Liver (tissue), 8 donors: ENCODE measurements at regions not wholly inside any gene's neighbourhood (a gene's known extent, or its start where the extent isn't known, plus 50 kb on each side); places are given as distances from the start of the nearest gene placed in this dataset.

Experiments
- DNase-seq: peaks from one replicate; pipeline ENCODE4 v3.0.0-alpha.2; 2017; ENCODE audit warnings: low spot score
- H3K27ac ChIP-seq, 2 donors: one replicate each; pipeline ENCODE4 v1.7.0; 2013; ENCODE audit warnings: inconsistent platforms in 2 of 2, low read length in 2 of 2, control low read depth in 1 of 2, low read depth in 1 of 2, mild to moderate bottlenecking in 1 of 2
- H3K27me3 ChIP-seq, 4 donors: one replicate each; pipeline versions ENCODE4 v1.6.1 to v1.7.0; 2013; ENCODE audit warnings: low read length in 3 of 4, inconsistent platforms in 1 of 4, mild to moderate bottlenecking in 1 of 4, moderate library complexity in 1 of 4; ENCODE audit not compliant: control insufficient read depth in 4 of 4, insufficient read depth in 4 of 4
- H3K36me3 ChIP-seq, 4 donors: one replicate each; pipeline versions ENCODE4 v1.6.1 to v1.7.0; 2013; ENCODE audit warnings: low read length in 3 of 4, mild to moderate bottlenecking in 3 of 4, low read depth in 1 of 4, moderate library complexity in 1 of 4; ENCODE audit not compliant: control insufficient read depth in 4 of 4, insufficient read depth in 3 of 4
- H3K4me1 ChIP-seq, 4 donors: one replicate each; pipeline versions ENCODE4 v1.6.1 to v1.7.0; 2013; ENCODE audit warnings: low read length in 3 of 4, mild to moderate bottlenecking in 3 of 4, moderate library complexity in 1 of 4; ENCODE audit not compliant: control insufficient read depth in 4 of 4, insufficient read depth in 4 of 4
- H3K4me3 ChIP-seq, 3 donors: one replicate each; pipeline versions ENCODE4 v1.6.1 to v1.7.0; 2013; ENCODE audit warnings: low read length in 3 of 3, control low read depth in 1 of 3, low read depth in 1 of 3, mild to moderate bottlenecking in 1 of 3
- H3K9ac ChIP-seq, 2 donors: one replicate each; pipeline ENCODE4 v1.7.0; 2013; ENCODE audit warnings: low read length in 2 of 2, mild to moderate bottlenecking in 2 of 2, moderate library complexity in 2 of 2, control low read depth in 1 of 2, low read depth in 1 of 2
- H3K9me3 ChIP-seq, 4 donors: one replicate each; pipeline versions ENCODE4 v1.6.1 to v1.7.0; 2013; ENCODE audit warnings: low read length in 3 of 4; ENCODE audit not compliant: control insufficient read depth in 4 of 4
- EGR1 ChIP-seq, 2 donors: IDR thresholded peaks; 2 replicates each; pipeline ENCODE4 v1.6.1; 2016 to 2018; ENCODE audit warnings: antibody characterized with exemption in 2 of 2, low read depth in 2 of 2
- FOXA1 ChIP-seq: IDR thresholded peaks from 2 replicates; pipeline ENCODE4 v1.6.1; 2016; ENCODE audit warnings: antibody characterized with exemption
- FOXA2 ChIP-seq: IDR thresholded peaks from 2 replicates; pipeline ENCODE4 v1.6.1; 2016; ENCODE audit warnings: antibody characterized with exemption
- GABPA ChIP-seq, 2 donors: IDR thresholded peaks in 1 of 2; conservative IDR thresholded peaks in 1 of 2; 2 replicates each; pipeline ENCODE4 v1.6.1; 2016; ENCODE audit warnings: antibody characterized with exemption in 2 of 2, mild to moderate bottlenecking in 1 of 2, moderate library complexity in 1 of 2
- HNF4A ChIP-seq, 2 donors: conservative IDR thresholded peaks; 2 replicates each; pipeline ENCODE4 v1.6.1; 2016; ENCODE audit warnings: antibody characterized with exemption in 2 of 2, mild to moderate bottlenecking in 2 of 2
- HNF4G ChIP-seq: IDR thresholded peaks from 2 replicates; pipeline ENCODE4 v1.6.1; 2016; ENCODE audit warnings: antibody characterized with exemption
- JUND ChIP-seq, 2 donors: IDR thresholded peaks; 2 replicates each; pipeline ENCODE4 v1.6.1; 2016; ENCODE audit warnings: antibody characterized with exemption in 2 of 2
- MAX ChIP-seq: IDR thresholded peaks from 2 replicates; pipeline ENCODE4 v1.6.1; 2016; ENCODE audit warnings: antibody characterized with exemption
- NR2F2 ChIP-seq: IDR thresholded peaks from 2 replicates; pipeline ENCODE4 v1.6.1; 2016; ENCODE audit warnings: antibody characterized with exemption
- RAD21 ChIP-seq, 2 donors: IDR thresholded peaks; 2 replicates each; pipeline ENCODE4 v1.6.1; 2016; ENCODE audit warnings: antibody characterized with exemption in 2 of 2, mild to moderate bottlenecking in 2 of 2
- RXRA ChIP-seq, 2 donors: IDR thresholded peaks; 2 replicates each; pipeline ENCODE4 v1.6.1; 2017 to 2018; ENCODE audit warnings: antibody characterized with exemption in 2 of 2, mild to moderate bottlenecking in 1 of 2
- SP1 ChIP-seq: IDR thresholded peaks from 2 replicates; pipeline ENCODE4 v1.6.1; 2018; ENCODE audit warnings: antibody characterized with exemption, mild to moderate bottlenecking
- TAF1 ChIP-seq: conservative IDR thresholded peaks from 2 replicates; pipeline ENCODE4 v1.6.1; 2016; ENCODE audit warnings: antibody characterized with exemption, mild to moderate bottlenecking
- YY1 ChIP-seq: IDR thresholded peaks from 2 replicates; pipeline ENCODE4 v1.6.1; 2016; ENCODE audit warnings: antibody characterized with exemption, mild to moderate bottlenecking
- WGBS: extraction: QIAGEN DNeasy Blood & Tissue Kit; methylation state at CpG from one replicate; pipeline ENCODE4 v1.1.7; 2013; 5-methylcytosine and 5-hydroxymethylcytosine counted together
- TF ChIP-seq, protein P1 (sequence below): IDR thresholded peaks from 2 replicates; pipeline ENCODE4 v1.6.1; 2016; ENCODE audit warnings: antibody characterized with exemption, mild to moderate bottlenecking
- TF ChIP-seq, protein P2 (sequence below): fragments of 150-350 bp; IDR thresholded peaks from 2 replicates; pipeline ENCODE4 v1.5.1; 2017; ENCODE audit warnings: improper control_type of control experiment, low read depth, low read length; ENCODE audit not compliant: missing input control
- TF ChIP-seq, protein P3 (sequence below): IDR thresholded peaks from 2 replicates; pipeline ENCODE4 v1.6.1; 2016; ENCODE audit warnings: antibody characterized with exemption
- TF ChIP-seq, protein P4 (sequence below): IDR thresholded peaks from 2 replicates; pipeline ENCODE4 v1.6.1; 2016; ENCODE audit warnings: antibody characterized with exemption
- donor health status: healthy.
- donor health status: healthy.
- donor health status: healthy.
- donor health status: healthy.
- donor health status: healthy.

- no peak for TF ChIP-seq HNF4G
- no peak for TF ChIP-seq HNF4A (conservative IDR thresholded peaks at IDR 0.05)
- TF ChIP-seq, protein P1, sequence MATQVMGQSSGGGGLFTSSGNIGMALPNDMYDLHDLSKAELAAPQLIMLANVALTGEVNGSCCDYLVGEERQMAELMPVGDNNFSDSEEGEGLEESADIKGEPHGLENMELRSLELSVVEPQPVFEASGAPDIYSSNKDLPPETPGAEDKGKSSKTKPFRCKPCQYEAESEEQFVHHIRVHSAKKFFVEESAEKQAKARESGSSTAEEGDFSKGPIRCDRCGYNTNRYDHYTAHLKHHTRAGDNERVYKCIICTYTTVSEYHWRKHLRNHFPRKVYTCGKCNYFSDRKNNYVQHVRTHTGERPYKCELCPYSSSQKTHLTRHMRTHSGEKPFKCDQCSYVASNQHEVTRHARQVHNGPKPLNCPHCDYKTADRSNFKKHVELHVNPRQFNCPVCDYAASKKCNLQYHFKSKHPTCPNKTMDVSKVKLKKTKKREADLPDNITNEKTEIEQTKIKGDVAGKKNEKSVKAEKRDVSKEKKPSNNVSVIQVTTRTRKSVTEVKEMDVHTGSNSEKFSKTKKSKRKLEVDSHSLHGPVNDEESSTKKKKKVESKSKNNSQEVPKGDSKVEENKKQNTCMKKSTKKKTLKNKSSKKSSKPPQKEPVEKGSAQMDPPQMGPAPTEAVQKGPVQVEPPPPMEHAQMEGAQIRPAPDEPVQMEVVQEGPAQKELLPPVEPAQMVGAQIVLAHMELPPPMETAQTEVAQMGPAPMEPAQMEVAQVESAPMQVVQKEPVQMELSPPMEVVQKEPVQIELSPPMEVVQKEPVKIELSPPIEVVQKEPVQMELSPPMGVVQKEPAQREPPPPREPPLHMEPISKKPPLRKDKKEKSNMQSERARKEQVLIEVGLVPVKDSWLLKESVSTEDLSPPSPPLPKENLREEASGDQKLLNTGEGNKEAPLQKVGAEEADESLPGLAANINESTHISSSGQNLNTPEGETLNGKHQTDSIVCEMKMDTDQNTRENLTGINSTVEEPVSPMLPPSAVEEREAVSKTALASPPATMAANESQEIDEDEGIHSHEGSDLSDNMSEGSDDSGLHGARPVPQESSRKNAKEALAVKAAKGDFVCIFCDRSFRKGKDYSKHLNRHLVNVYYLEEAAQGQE = no peak
- TF ChIP-seq TAF1 = no peak
- TF ChIP-seq SP1 = no peak
- TF ChIP-seq, protein P2, sequence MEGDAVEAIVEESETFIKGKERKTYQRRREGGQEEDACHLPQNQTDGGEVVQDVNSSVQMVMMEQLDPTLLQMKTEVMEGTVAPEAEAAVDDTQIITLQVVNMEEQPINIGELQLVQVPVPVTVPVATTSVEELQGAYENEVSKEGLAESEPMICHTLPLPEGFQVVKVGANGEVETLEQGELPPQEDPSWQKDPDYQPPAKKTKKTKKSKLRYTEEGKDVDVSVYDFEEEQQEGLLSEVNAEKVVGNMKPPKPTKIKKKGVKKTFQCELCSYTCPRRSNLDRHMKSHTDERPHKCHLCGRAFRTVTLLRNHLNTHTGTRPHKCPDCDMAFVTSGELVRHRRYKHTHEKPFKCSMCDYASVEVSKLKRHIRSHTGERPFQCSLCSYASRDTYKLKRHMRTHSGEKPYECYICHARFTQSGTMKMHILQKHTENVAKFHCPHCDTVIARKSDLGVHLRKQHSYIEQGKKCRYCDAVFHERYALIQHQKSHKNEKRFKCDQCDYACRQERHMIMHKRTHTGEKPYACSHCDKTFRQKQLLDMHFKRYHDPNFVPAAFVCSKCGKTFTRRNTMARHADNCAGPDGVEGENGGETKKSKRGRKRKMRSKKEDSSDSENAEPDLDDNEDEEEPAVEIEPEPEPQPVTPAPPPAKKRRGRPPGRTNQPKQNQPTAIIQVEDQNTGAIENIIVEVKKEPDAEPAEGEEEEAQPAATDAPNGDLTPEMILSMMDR = no peak
- TF ChIP-seq FOXA2 = no peak
- TF ChIP-seq RXRA (IDR thresholded peaks at IDR 0.05) = no peak
- TF ChIP-seq GABPA (IDR thresholded peaks at IDR 0.05 in 1 of 2, conservative IDR thresholded peaks at IDR 0.05 in 1 of 2) = no peak
- TF ChIP-seq, protein P3, sequence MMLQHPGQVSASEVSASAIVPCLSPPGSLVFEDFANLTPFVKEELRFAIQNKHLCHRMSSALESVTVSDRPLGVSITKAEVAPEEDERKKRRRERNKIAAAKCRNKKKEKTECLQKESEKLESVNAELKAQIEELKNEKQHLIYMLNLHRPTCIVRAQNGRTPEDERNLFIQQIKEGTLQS = no peak
- TF ChIP-seq EGR1 (IDR thresholded peaks at IDR 0.05; ENCODE audit: low read depth in 2 of 2) = no peak
- TF ChIP-seq, protein P4, sequence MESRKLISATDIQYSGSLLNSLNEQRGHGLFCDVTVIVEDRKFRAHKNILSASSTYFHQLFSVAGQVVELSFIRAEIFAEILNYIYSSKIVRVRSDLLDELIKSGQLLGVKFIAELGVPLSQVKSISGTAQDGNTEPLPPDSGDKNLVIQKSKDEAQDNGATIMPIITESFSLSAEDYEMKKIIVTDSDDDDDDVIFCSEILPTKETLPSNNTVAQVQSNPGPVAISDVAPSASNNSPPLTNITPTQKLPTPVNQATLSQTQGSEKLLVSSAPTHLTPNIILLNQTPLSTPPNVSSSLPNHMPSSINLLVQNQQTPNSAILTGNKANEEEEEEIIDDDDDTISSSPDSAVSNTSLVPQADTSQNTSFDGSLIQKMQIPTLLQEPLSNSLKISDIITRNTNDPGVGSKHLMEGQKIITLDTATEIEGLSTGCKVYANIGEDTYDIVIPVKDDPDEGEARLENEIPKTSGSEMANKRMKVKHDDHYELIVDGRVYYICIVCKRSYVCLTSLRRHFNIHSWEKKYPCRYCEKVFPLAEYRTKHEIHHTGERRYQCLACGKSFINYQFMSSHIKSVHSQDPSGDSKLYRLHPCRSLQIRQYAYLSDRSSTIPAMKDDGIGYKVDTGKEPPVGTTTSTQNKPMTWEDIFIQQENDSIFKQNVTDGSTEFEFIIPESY = no peak
- TF ChIP-seq JUND (IDR thresholded peaks at IDR 0.05) = no peak
- TF ChIP-seq RAD21 (IDR thresholded peaks at IDR 0.05) = no peak
- no peak for TF ChIP-seq FOXA1
- TF ChIP-seq MAX = no peak
- TF ChIP-seq NR2F2 = no peak
- no peak for TF ChIP-seq YY1
- WGBS = 86% methylated on average over 4 of the region's 4 CpGs
- Histone ChIP-seq H3K4me1 (peaks cover 0 to 8% (median 3%) of the 10 kb centered on the region in 4 donors), H3K4me3 (no peak overlapping the region), H3K27me3 (no peaks in the 10 kb centered on the region), H3K9ac (no peak overlapping the region), H3K9me3 (no peaks in the 10 kb centered on the region), H3K36me3 (no peaks in the 10 kb centered on the region), H3K27ac (peak overlapping the region in 1 of 2 donors; percentile 38)
- no peak for DNase-seq
These were observed 126.9 kb upstream of the CTAGE1 start for GRCh38 chr18:22544626-22545025.
